HepG2 (cell line): ENCODE measurements at regions not wholly inside any gene's neighbourhood (a gene's known extent, or its start where the extent isn't known, plus 50 kb on each side); places are given as distances from the start of the nearest gene placed in this dataset.

Source experiments
- ATAC-seq: fragments of 200-7000 bp; cut with Tn5 transposase; 3 replicates; pipeline ENCODE4 v1.9.1; 2020; ENCODE audit warnings: mild to moderate bottlenecking, moderate library complexity
- BruUV-seq: library from RNA; stranded (reverse); fragments of 400-500 nt; replicated peaks from 2 replicates; lab custom pipeline; 2021; lab: Mats Ljungman, UMichigan
- CTCF ChIA-PET: fragments of 300-600 bp; formaldehyde crosslinking; extraction: SDS; loops from one replicate; lab custom pipeline; 2021; ENCODE audit warnings: low total read pairs, inconsistent platforms, low intra/inter-chr PET ratio; lab: Yijun Ruan, JAX
- POLR2A ChIA-PET: fragments of 350-600 bp; sonication (Branson Sonifier 250); formaldehyde crosslinking; loops from one replicate; lab custom pipeline; 2020; ENCODE audit warnings: antibody characterized with exemption, inconsistent platforms; lab: Yijun Ruan, JAX
- DNase-seq: peaks from one replicate; pipeline ENCODE4 v3.0.0-alpha.2; 2015; ENCODE audit warnings: low spot score
- FAIRE-seq: peaks from 3 replicates; lab custom pipeline; 2011; peaks lifted over from hg19 to GRCh38; lab: Jason Lieb, UNC
- H2AFZ ChIP-seq: one replicate; pipeline ENCODE4 v1.6.1; 2011; ENCODE audit warnings: low read length, inconsistent platforms
- H3K27ac ChIP-seq: fragments of 300-600 bp; 3 replicates; pipeline ENCODE4 v1.8.0; 2011; ENCODE audit warnings: mixed run types, mild to moderate bottlenecking, mixed read lengths, low read length, inconsistent platforms; ENCODE audit not compliant: insufficient read depth; ENCODE audit errors: extremely low read length
- H3K27me3 ChIP-seq, 2 experiments: fragments of 200-600 bp in 1 of 2; 2 replicates in 1 of 2; 3 replicates in 1 of 2; pipeline versions ENCODE4 v1.6.0 to v1.8.0; 2011; ENCODE audit warnings: low read length in 2 of 2, mild to moderate bottlenecking in 2 of 2, moderate library complexity in 2 of 2, inconsistent platforms in 1 of 2; ENCODE audit not compliant: insufficient read depth in 2 of 2, control insufficient read depth in 1 of 2
- H3K36me3 ChIP-seq, 2 experiments: fragments of 200-600 bp in 1 of 2; replicated peaks in 1 of 2; 2 replicates in 1 of 2; 3 replicates in 1 of 2; pipeline versions ENCODE4 v1.5.1 to v1.8.0; 2011; ENCODE audit warnings: low read length in 2 of 2, inconsistent platforms in 1 of 2; ENCODE audit not compliant: insufficient read depth in 2 of 2, control insufficient read depth in 1 of 2
- H3K4me1 ChIP-seq: 2 replicates; pipeline ENCODE4 v1.5.1; 2012; ENCODE audit warnings: low read length, inconsistent platforms; ENCODE audit not compliant: insufficient read depth
- H3K4me2 ChIP-seq: 2 replicates; pipeline ENCODE4 v1.6.0; 2011; ENCODE audit warnings: low read depth, low read length, inconsistent platforms
- H3K4me3 ChIP-seq, 3 experiments: fragments of 200-600 bp in 1 of 3; sonication (generic), shearing (Covaris generic) in 1 of 3; replicated peaks in 1 of 3; 2 replicates each; pipeline ENCODE4 v1.5.1; 2011 to 2016; ENCODE audit warnings: low read length in 3 of 3, inconsistent platforms in 2 of 3, low read depth in 2 of 3, mild to moderate bottlenecking in 2 of 3, control low read depth in 1 of 3, mixed read lengths in 1 of 3; ENCODE audit not compliant: insufficient read depth in 1 of 3
- H3K79me2 ChIP-seq: one replicate; pipeline ENCODE4 v1.6.1; 2011; ENCODE audit warnings: low read length, inconsistent platforms; ENCODE audit not compliant: insufficient read depth
- H3K9ac ChIP-seq: 2 replicates; pipeline ENCODE4 v1.6.0; 2011; ENCODE audit warnings: mild to moderate bottlenecking, low read depth, low read length, inconsistent platforms; ENCODE audit not compliant: insufficient read depth
- H3K9me3 ChIP-seq: 2 replicates; pipeline ENCODE4 v1.5.1; 2012; ENCODE audit warnings: mild to moderate bottlenecking, low read length
- H4K20me1 ChIP-seq: 2 replicates; pipeline ENCODE4 v1.6.0; 2011; ENCODE audit warnings: inconsistent platforms, mild to moderate bottlenecking, low read length, moderate library complexity; ENCODE audit not compliant: insufficient read depth
- ATF7 ChIP-seq, 2 experiments: fragments of 450-650 bp in 1 of 2; sonication (generic) in 1 of 2; formaldehyde crosslinking in 1 of 2; IDR thresholded peaks; 2 replicates each; pipeline versions ENCODE4 v1.4.0 to v1.6.1; 2016 to 2020; ENCODE audit warnings: antibody characterized with exemption in 1 of 2, mild to moderate bottlenecking in 1 of 2, missing genetic modification reagents in 1 of 2
- BRCA1 ChIP-seq: sonication (generic); formaldehyde crosslinking; IDR thresholded peaks from 2 replicates; pipeline ENCODE4 v1.4.0; 2020; ENCODE audit warnings: missing genetic modification reagents
- NFE2L1 ChIP-seq: sonication (generic); formaldehyde crosslinking; IDR thresholded peaks from 2 replicates; pipeline ENCODE4 v1.4.0; 2020; ENCODE audit warnings: missing genetic modification reagents, mild to moderate bottlenecking, borderline replicate concordance
- PBX3 ChIP-seq: sonication (generic); formaldehyde crosslinking; IDR thresholded peaks from 2 replicates; pipeline ENCODE4 v1.8.1; 2023; ENCODE audit warnings: missing genetic modification reagents, inconsistent platforms, borderline replicate concordance
- ZBTB37 ChIP-seq: sonication (generic); formaldehyde crosslinking; IDR thresholded peaks from 2 replicates; pipeline ENCODE4 v1.4.0; 2020; ENCODE audit warnings: mild to moderate bottlenecking, missing genetic modification reagents
- ZNF263 ChIP-seq: sonication (generic); formaldehyde crosslinking; IDR thresholded peaks from 2 replicates; pipeline ENCODE4 v1.4.0; 2020; ENCODE audit warnings: missing genetic modification reagents
- ZNF333 ChIP-seq: sonication (generic); formaldehyde crosslinking; IDR thresholded peaks from 2 replicates; pipeline ENCODE4 v1.4.0; 2020; ENCODE audit warnings: mild to moderate bottlenecking, missing genetic modification reagents, borderline replicate concordance
- ZNF687 ChIP-seq: sonication (generic); formaldehyde crosslinking; IDR thresholded peaks from 2 replicates; pipeline ENCODE4 v1.5.1; 2020; ENCODE audit warnings: mild to moderate bottlenecking, missing genetic modification reagents, moderate library complexity
- WGBS: methylation state at CpG from one replicate; pipeline ENCODE4 v1.1.6; 2017; ENCODE audit warnings: low lambda C conversion rate; 5-methylcytosine and 5-hydroxymethylcytosine counted together
- in situ Hi-C: cut with HindIII; loops from 2 replicates; pipeline ENCODE4 v1.10.0; 2017; ENCODE audit warnings: low pct_unique_long_range_greater_than_20kb; ENCODE audit not compliant: extremely low pct_ligation_motif_present
- intact Hi-C: fragments of 100-400 bp; cut with micrococcal nuclease; formaldehyde crosslinking; loops from one replicate; pipeline ENCODE4 v1.10.0; 2022; ENCODE audit not compliant: unreplicated experiment
- TF ChIP-seq, protein P1 (sequence below): sonication (generic); formaldehyde crosslinking; IDR thresholded peaks from 2 replicates; pipeline ENCODE4 v1.8.1; 2022; ENCODE audit warnings: mild to moderate bottlenecking, missing genetic modification reagents

- POLR2A ChIA-PET = no interaction called here
- WGBS = 18% methylated on average over 5 of the region's 5 CpGs
Observed at GRCh38 chr15:81852411-81853149, 193.2 kb downstream of the MEX3B start.

GRCh38 chr15:81851757-81852156, 194.1 kb downstream of the MEX3B start:
- Histone ChIP-seq H3K9me3 (no peaks in the 10 kb centered on the region), H3K4me1 (no peaks in the 10 kb centered on the region), H3K27ac (no peak overlapping the region), H3K4me2 (no peak overlapping the region), H2AFZ (no peak overlapping the region), H4K20me1 (no peaks in the 10 kb centered on the region), H3K9ac (no peak overlapping the region), H3K79me2 (no peaks in the 10 kb centered on the region), H3K36me3 (no peaks in the 10 kb centered on the region), H3K27me3 (0 out of 5 replicates have a peak, but pooled peaks cover 0 to 7% of the 10 kb centered on the region in 2 experiments), H3K4me3 (no peak overlapping the region)
- 24% methylated on average over 7 of the region's 7 CpGs for WGBS
- FAIRE-seq = no peak
- DNase-seq = no peak
- ATAC-seq = no peak
- ChIA-PET CTCF (no interaction called here), POLR2A (no interaction called here)
- in situ Hi-C loops = no loop called here
- intact Hi-C loops = no loop called here
- BruUV-seq = no TSS peak
- TF ChIP-seq ZNF263 (CRISPR knock-in tag) (no peak), ZBTB37 (CRISPR knock-in tag) (no peak), ZNF333 (no peak), PBX3 (CRISPR knock-in tag) (no peak), BRCA1 (CRISPR knock-in tag) (no peak), ZNF687 (no peak)
- TF ChIP-seq, protein P1, sequence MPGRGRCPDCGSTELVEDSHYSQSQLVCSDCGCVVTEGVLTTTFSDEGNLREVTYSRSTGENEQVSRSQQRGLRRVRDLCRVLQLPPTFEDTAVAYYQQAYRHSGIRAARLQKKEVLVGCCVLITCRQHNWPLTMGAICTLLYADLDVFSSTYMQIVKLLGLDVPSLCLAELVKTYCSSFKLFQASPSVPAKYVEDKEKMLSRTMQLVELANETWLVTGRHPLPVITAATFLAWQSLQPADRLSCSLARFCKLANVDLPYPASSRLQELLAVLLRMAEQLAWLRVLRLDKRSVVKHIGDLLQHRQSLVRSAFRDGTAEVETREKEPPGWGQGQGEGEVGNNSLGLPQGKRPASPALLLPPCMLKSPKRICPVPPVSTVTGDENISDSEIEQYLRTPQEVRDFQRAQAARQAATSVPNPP = no peak

More at GRCh38 chr15:81852411-81853149, 193.2 kb downstream of the MEX3B start:
- intact Hi-C loops (no loop called here), in situ Hi-C loops (no loop called here)
- Histone ChIP-seq H3K79me2 (no peaks in the 10 kb centered on the region), H3K4me2 (no peak overlapping the region), H2AFZ (no peak overlapping the region), H3K27ac (no peak overlapping the region), H3K36me3 (no peaks in the 10 kb centered on the region), H3K9ac (no peak overlapping the region), H3K9me3 (no peaks in the 10 kb centered on the region), H3K4me3 (no peak overlapping the region), H3K4me1 (no peaks in the 10 kb centered on the region), H3K27me3 (0 out of 5 replicates have a peak, but pooled peaks cover 0 to 7% of the 10 kb centered on the region in 2 experiments), H4K20me1 (no peaks in the 10 kb centered on the region)
- FAIRE-seq (no peak), ATAC-seq (no peak), DNase-seq (no peak)
- CTCF ChIA-PET = no interaction called here
- TF ChIP-seq NFE2L1 (CRISPR knock-in tag) (no peak), ATF7 (IDR thresholded peaks at IDR 0.05) (peak; percentile 11; the same call in 1 of the 2 replicates), ATF7 (CRISPR knock-in tag; IDR thresholded peaks at IDR 0.05) (no peak)
- BruUV-seq = no TSS peak
